ENCODE measurements at regions not wholly inside any gene's neighbourhood (a gene's known extent, or its start where the extent isn't known, plus 50 kb on each side); places are given as distances from the start of the nearest gene placed in this dataset.

DNA sequence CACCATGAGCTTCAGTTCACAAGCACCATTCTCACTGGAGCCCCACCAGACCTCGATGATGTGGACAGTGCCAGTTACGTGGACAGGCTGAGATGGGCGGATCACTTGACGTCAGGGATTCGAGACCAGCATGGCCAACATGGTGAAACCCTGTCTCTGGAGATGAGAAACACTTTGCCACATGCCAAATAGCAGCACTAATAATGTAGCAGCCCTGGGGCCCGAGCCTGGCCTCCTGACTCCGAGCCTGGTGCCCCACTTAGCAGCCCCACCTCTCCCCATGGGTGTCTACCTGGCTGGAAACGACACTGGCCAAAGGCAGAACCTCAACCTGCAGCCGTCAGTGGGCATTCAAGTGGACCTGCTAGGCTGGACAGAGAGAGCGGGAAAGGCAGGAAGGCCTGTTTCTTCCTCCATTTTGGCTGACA lies 129.1 kb downstream of the TOMM20 start:
- H3K36me3 ChIP-seq (ENCODE audit: control insufficient read depth, insufficient read depth, low read length): no peaks in the 10 kb centered on the region
- no peaks in the 10 kb centered on the region for H3K27me3 ChIP-seq (replicated peaks; ENCODE audit: control insufficient read depth, insufficient read depth, low read length)
- no peak overlapping the region for H3K4me3 ChIP-seq (replicated peaks; ENCODE audit: low read depth, low read length)
- TF ChIP-seq, protein P1, sequence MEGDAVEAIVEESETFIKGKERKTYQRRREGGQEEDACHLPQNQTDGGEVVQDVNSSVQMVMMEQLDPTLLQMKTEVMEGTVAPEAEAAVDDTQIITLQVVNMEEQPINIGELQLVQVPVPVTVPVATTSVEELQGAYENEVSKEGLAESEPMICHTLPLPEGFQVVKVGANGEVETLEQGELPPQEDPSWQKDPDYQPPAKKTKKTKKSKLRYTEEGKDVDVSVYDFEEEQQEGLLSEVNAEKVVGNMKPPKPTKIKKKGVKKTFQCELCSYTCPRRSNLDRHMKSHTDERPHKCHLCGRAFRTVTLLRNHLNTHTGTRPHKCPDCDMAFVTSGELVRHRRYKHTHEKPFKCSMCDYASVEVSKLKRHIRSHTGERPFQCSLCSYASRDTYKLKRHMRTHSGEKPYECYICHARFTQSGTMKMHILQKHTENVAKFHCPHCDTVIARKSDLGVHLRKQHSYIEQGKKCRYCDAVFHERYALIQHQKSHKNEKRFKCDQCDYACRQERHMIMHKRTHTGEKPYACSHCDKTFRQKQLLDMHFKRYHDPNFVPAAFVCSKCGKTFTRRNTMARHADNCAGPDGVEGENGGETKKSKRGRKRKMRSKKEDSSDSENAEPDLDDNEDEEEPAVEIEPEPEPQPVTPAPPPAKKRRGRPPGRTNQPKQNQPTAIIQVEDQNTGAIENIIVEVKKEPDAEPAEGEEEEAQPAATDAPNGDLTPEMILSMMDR (IDR thresholded peaks at IDR 0.05; ENCODE audit: insufficient read depth, low read length, poor library complexity, severe bottlenecking): no peak
- no peak for DNase-seq (ENCODE audit: extremely low read depth, insufficient read length)

DNA sequence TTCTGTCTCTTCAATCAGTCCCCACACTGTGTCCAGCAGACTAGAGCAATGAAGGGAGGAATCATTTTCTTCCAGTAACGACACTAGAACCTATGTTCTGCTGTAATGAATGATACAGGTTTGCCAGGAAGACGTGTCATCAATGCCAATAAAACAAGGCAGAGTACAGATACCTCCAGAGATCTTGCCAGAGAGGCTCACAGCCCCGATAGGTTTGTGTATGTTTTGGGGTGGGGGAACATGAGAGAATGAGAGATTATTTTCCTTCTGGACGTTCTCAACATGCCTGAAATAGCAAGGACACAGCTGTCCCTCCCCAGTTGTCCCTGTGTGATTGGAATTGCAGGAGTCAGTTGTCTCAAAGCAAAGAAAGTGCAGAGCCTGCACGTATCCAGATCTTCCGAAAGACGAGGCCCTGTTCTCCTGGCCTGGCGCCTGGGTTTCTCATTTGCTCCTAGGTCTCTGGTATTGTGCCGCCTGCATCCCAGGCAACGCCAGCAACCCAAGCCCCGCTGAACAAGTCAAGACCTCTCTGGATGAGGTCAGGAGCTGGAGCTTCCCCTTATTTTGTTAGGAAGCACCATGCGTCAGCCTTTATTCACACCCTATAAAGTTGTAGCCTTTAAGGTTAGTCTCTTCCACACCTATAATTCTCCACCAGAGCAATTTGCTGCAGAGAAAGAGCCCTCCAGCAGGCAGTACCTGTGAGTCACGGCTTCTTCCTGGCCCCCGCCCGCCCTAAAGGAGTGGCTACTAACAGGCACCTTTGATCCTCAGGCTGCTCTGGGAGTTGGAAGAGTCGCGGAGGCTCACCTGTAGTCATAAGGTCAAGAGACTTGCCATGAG lies 130.5 kb downstream of the TOMM20 start:
- DNase-seq (ENCODE audit: extremely low read depth, insufficient read length): no peak
- Histone ChIP-seq H3K36me3 (ENCODE audit: control insufficient read depth, insufficient read depth, low read length) (no peaks in the 10 kb centered on the region), H3K4me3 (replicated peaks; ENCODE audit: low read depth, low read length) (no peak overlapping the region), H3K27me3 (replicated peaks; ENCODE audit: control insufficient read depth, insufficient read depth, low read length) (no peaks in the 10 kb centered on the region)
- TF ChIP-seq, protein P1 (IDR thresholded peaks at IDR 0.05; ENCODE audit: insufficient read depth, low read length, poor library complexity, severe bottlenecking): no peak

DNA sequence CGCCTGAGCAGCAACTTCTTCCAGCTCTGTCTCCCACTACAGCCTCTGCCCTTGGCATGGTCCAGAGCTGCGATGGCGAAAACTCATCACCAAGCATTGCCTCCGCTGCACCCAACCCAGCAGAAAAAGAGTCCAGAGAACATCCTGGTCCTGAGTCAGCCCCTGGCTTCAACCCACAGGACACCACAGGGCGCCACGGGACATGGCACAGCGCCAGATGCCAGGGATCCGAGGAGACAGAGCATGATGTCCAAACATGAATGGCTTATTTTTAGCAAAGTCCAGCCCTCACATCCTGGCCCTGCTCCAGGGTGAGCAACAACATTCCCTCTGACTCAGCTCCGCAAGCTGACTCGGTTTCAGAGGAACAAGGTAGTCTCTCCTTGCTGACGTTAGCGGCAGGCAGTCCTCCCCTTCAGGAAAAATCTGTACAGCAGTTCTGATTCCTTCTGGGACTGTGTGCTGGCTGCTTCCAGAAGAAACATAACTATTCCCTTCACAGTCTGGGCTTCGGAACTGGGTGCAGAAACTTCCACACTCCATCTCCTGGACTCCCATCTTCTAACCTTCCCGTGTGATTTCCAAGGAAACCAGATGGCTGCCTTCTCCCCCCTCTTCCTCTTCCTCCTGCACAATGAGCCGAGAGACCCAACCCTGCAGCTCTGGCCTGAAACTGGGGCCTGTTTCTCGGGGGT lies 131.3 kb downstream of the TOMM20 start:
- H3K36me3 ChIP-seq (ENCODE audit: control insufficient read depth, insufficient read depth, low read length): no peaks in the 10 kb centered on the region
- H3K27me3 ChIP-seq (replicated peaks; ENCODE audit: control insufficient read depth, insufficient read depth, low read length): no peaks in the 10 kb centered on the region
- H3K4me3 ChIP-seq (replicated peaks; ENCODE audit: low read depth, low read length): no peak overlapping the region
- TF ChIP-seq, protein P1 (IDR thresholded peaks at IDR 0.05; ENCODE audit: insufficient read depth, low read length, poor library complexity, severe bottlenecking): no peak
- no peak for DNase-seq (ENCODE audit: extremely low read depth, insufficient read length)

DNA sequence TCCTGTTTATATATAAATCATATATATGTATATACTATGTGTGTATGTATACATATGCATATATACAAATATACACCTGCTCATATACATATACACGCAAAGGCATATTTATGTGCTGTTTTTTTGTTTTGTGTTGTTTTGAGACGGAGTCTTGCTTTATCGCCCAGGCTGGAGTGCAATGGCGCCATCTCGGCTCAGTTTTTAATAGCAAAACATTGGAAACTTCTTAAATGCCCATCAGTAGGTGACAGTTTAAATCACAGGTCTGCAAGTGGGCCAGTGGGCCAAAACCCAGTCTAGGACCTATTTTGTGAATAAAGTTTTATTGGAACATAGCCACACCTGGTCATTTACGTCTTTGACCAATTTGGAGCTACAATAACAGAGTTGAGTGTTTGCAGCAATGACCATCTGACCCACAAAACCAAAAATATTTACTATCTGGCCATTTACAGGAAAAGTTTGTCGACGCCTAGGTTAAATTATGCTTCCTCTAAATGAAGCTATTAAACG lies 132.3 kb downstream of the TOMM20 start:
- Histone ChIP-seq H3K4me3 (replicated peaks; ENCODE audit: low read depth, low read length) (no peak overlapping the region), H3K36me3 (ENCODE audit: control insufficient read depth, insufficient read depth, low read length) (no peaks in the 10 kb centered on the region), H3K27me3 (replicated peaks; ENCODE audit: control insufficient read depth, insufficient read depth, low read length) (no peaks in the 10 kb centered on the region)
- no peak for DNase-seq (ENCODE audit: extremely low read depth, insufficient read length)
- TF ChIP-seq, protein P1 (IDR thresholded peaks at IDR 0.05; ENCODE audit: insufficient read depth, low read length, poor library complexity, severe bottlenecking): no peak

DNA sequence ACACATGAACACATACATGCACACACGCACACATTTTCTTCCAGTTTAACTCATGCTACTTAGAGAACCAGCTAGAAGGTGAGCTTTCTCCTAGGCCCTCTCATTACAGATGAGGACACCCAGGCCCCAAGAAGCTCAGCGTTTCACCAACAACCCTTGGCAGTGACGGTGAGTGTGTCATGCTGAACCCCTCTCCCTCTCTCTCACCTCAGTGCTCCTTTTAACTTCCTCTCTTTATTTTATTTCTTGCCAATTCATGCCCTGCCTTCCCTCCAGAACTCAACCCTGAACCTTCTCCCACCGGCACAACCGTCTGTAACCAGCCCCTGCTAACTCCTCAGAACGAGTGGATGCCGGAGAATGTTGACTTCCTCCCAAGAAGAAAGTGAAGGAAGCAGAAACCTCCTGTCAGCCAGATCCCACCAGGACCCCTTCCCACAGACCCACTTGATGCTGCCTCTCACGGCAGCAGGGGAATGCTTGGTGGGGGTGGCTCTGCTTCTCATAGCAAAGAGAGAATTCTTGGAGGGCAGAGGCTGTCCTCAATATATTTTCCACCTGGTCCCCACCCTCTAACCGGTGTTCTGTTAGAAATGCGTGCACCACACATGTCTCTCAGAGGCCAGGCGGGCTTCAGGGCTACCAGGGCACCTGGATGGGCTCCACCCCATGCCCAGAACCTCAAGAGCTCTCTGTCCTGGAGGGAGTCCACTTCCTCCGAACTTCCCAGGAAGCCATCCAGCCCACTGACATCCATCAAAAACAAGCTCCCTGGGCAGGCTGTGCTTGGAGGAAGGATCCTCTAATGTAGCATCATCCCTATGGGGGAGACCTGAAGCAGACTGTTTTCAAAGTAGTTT lies 134.0 kb downstream of the TOMM20 start:
- DNase-seq (ENCODE audit: extremely low read depth, insufficient read length): no peak
- Histone ChIP-seq H3K27me3 (replicated peaks; ENCODE audit: control insufficient read depth, insufficient read depth, low read length) (no peaks in the 10 kb centered on the region), H3K4me3 (replicated peaks; ENCODE audit: low read depth, low read length) (no peak overlapping the region), H3K36me3 (ENCODE audit: control insufficient read depth, insufficient read depth, low read length) (no peaks in the 10 kb centered on the region)
- TF ChIP-seq, protein P1 (IDR thresholded peaks at IDR 0.05; ENCODE audit: insufficient read depth, low read length, poor library complexity, severe bottlenecking): no peak

Measured in GM06990 (cell line).